Fibroblast of lung (primary cell): ENCODE measurements at regions not wholly inside any gene's neighbourhood (a gene's known extent, or its start where the extent isn't known, plus 50 kb on each side); places are given as distances from the start of the nearest gene placed in this dataset.

Experiments
- CTCF ChIP-seq, 2 donors: IDR thresholded peaks in 1 of 2; conservative IDR thresholded peaks in 1 of 2; 1 replicate in 1 of 2; 2 replicates in 1 of 2; pipeline ENCODE4 v1.5.1; 2011 to 2012; ENCODE audit warnings: low read length in 2 of 2, control low read depth in 1 of 2, inconsistent platforms in 1 of 2, low read depth in 1 of 2, mild to moderate bottlenecking in 1 of 2
- EZH2 ChIP-seq: IDR thresholded peaks from 2 replicates; pipeline ENCODE4 v1.5.1; 2012; ENCODE audit warnings: low read length, control low read depth, mild to moderate bottlenecking; ENCODE audit errors: missing control alignments

- no peak for TF ChIP-seq EZH2
- TF ChIP-seq CTCF (conservative IDR thresholded peaks at IDR 0.05 in 1 of 2, IDR thresholded peaks at IDR 0.05 in 1 of 2; ENCODE audit: low read depth in 1 of 2, low read length in 2 of 2) = no peak
Measured at GRCh38 chr12:31817120-31817519, 88.3 kb upstream of the AMN1 start.
